Uterus (tissue), 2 donors: ENCODE measurements at regions not wholly inside any gene's neighbourhood (a gene's known extent, or its start where the extent isn't known, plus 50 kb on each side); places are given as distances from the start of the nearest gene placed in this dataset.

Source experiments
- POLR2A ChIP-seq, 2 donors: fragments of 450-650 bp; IDR thresholded peaks; one replicate each; pipeline ENCODE4 v1.6.1; 2016; ENCODE audit warnings: antibody characterized with exemption in 2 of 2, mild to moderate bottlenecking in 1 of 2, moderate library complexity in 1 of 2
- TF ChIP-seq, protein P1 (sequence below), 4 experiments: fragments of 200-600 bp in 2 of 4; fragments of 450-650 bp in 2 of 4; sonication (generic) in 2 of 4; IDR thresholded peaks; one replicate each; pipeline ENCODE4 v1.5.1; 2016 to 2019; ENCODE audit warnings: antibody characterized with exemption in 4 of 4, mild to moderate bottlenecking in 2 of 4, moderate library complexity in 1 of 4

DNA sequence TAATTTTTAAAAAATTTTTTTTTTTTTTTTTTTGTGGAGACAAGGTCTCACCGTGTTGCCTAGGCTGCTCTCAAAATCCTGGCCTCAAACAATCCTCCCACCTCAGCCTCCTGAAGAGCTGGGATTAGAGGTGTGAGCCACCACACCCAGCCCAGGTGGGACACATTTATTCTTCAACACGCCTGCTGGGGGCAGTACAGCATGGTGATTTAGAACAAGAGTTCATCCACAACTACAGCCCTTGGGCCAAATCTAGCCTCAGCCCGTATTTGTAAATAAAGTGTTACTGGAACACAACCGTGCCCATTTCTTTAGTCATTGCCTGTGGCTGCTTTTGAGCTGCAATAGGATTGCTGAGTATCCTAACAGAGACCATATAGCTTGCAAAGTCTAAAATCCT, 92.8 kb downstream of the KATNIP start:
- TF ChIP-seq, protein P1, sequence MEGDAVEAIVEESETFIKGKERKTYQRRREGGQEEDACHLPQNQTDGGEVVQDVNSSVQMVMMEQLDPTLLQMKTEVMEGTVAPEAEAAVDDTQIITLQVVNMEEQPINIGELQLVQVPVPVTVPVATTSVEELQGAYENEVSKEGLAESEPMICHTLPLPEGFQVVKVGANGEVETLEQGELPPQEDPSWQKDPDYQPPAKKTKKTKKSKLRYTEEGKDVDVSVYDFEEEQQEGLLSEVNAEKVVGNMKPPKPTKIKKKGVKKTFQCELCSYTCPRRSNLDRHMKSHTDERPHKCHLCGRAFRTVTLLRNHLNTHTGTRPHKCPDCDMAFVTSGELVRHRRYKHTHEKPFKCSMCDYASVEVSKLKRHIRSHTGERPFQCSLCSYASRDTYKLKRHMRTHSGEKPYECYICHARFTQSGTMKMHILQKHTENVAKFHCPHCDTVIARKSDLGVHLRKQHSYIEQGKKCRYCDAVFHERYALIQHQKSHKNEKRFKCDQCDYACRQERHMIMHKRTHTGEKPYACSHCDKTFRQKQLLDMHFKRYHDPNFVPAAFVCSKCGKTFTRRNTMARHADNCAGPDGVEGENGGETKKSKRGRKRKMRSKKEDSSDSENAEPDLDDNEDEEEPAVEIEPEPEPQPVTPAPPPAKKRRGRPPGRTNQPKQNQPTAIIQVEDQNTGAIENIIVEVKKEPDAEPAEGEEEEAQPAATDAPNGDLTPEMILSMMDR (IDR thresholded peaks at IDR 0.05): no peak
- no peak for TF ChIP-seq POLR2A (IDR thresholded peaks at IDR 0.05)
